ENCODE measurements at regions not wholly inside any gene's neighbourhood (a gene's known extent, or its start where the extent isn't known, plus 50 kb on each side); places are given as distances from the start of the nearest gene placed in this dataset.

- TF ChIP-seq CTCF (IDR thresholded peaks at IDR 0.05) = no peak
- no peak for TF ChIP-seq POLR2AphosphoS5 (IDR thresholded peaks at IDR 0.05)
Observed at GRCh38 chr5:158407824-158408195, 548.9 kb upstream of the CLINT1 start.
